Nephron (organoid): ENCODE measurements at regions not wholly inside any gene's neighbourhood (a gene's known extent, or its start where the extent isn't known, plus 50 kb on each side); places are given as distances from the start of the nearest gene placed in this dataset.

ENCODE experiments used
- H3K27ac Mint-ChIP-seq, 3 experiments: 2 replicates each; pipeline ENCODE4 v1.8.0; 2020; ENCODE audit warnings: mixed read lengths in 3 of 3, mild to moderate bottlenecking in 2 of 3, moderate library complexity in 1 of 3
- H3K27me3 Mint-ChIP-seq: 2 replicates; pipeline ENCODE4 v1.8.0; 2021; ENCODE audit warnings: low read depth, mild to moderate bottlenecking, moderate library complexity, mixed read lengths
- H3K36me3 Mint-ChIP-seq: 2 replicates; pipeline ENCODE4 v1.8.0; 2020; ENCODE audit warnings: low read depth, mixed read lengths
- H3K4me1 Mint-ChIP-seq: 2 replicates; pipeline ENCODE4 v1.8.0; 2020; ENCODE audit warnings: mixed read lengths
- H3K4me3 Mint-ChIP-seq, 3 experiments: 2 replicates each; pipeline ENCODE4 v1.8.0; 2020; ENCODE audit warnings: mild to moderate bottlenecking in 3 of 3, mixed read lengths in 3 of 3, moderate library complexity in 2 of 3
- H3K9me3 Mint-ChIP-seq: 2 replicates; pipeline ENCODE4 v1.8.0; 2020; ENCODE audit warnings: mixed read lengths
- CTCF ChIP-seq, 3 experiments: fragments of 200-600 bp; sonication (generic); IDR thresholded peaks; one replicate each; pipeline ENCODE4 v1.5.0; 2021; ENCODE audit warnings: antibody characterized with exemption in 3 of 3; ENCODE audit not compliant: unreplicated experiment in 3 of 3

DNA sequence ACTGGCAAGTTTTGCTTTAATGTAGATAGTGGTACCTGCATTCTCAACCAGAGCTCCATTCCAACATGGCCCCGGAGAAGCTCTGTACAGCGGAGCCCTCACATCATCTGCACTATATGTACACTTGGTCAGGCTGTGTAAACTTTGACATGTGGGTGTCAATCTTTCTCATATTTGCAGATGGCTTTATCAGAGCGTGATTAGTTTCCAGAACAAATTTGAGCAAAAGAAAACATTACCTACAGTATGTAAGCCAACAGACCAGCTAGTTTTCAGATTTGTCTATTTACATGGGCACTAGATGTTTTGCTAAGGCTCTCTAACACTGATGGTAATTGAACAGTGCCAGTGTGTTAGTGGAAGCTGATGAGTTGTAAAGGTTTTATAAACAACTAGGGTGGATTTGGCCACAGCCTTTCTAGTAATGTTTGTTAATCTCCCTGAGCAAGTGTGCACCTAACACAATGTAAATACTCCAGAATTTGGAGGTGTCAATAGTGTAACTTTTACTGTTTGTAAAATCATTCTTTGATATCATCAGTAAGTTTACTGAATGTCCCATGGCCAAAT lies 131.8 kb downstream of the FOXA2 start:
- Mint-ChIP-seq H3K4me3 (no peak overlapping the region), H3K4me1 (peaks cover 5% of the 10 kb centered on the region), H3K36me3 (no peaks in the 10 kb centered on the region), H3K27ac (no peak overlapping the region), H3K9me3 (no peaks in the 10 kb centered on the region), H3K27me3 (peaks cover 17% of the 10 kb centered on the region)
- no peak for TF ChIP-seq CTCF (IDR thresholded peaks at IDR 0.05; ENCODE audit: unreplicated experiment in 3 of 3)

DNA sequence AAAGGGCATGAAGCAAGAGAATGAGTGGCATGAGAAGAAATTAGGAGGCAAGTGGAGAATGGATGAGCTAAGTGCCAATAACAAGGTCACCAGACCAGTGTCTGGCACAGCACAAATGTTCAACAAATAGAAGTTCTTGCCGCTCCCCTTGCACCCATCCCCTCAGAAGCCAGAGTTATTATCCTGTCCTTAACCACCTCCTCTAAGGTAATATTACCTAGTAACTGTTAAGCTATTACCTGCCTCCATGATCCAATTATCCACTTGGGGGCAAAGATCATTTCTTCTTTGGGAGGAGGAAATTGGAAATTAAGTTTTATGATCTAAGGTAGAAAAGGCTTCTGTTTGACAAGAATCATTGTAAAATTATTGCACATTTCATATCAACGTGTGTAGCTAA lies 133.8 kb downstream of the FOXA2 start:
- Mint-ChIP-seq H3K27me3 (peaks cover 9% of the 10 kb centered on the region), H3K4me1 (peaks cover 5% of the 10 kb centered on the region), H3K27ac (no peak overlapping the region), H3K36me3 (no peaks in the 10 kb centered on the region), H3K9me3 (no peaks in the 10 kb centered on the region), H3K4me3 (no peak overlapping the region)
- TF ChIP-seq CTCF (IDR thresholded peaks at IDR 0.05; ENCODE audit: unreplicated experiment in 3 of 3) = no peak

DNA sequence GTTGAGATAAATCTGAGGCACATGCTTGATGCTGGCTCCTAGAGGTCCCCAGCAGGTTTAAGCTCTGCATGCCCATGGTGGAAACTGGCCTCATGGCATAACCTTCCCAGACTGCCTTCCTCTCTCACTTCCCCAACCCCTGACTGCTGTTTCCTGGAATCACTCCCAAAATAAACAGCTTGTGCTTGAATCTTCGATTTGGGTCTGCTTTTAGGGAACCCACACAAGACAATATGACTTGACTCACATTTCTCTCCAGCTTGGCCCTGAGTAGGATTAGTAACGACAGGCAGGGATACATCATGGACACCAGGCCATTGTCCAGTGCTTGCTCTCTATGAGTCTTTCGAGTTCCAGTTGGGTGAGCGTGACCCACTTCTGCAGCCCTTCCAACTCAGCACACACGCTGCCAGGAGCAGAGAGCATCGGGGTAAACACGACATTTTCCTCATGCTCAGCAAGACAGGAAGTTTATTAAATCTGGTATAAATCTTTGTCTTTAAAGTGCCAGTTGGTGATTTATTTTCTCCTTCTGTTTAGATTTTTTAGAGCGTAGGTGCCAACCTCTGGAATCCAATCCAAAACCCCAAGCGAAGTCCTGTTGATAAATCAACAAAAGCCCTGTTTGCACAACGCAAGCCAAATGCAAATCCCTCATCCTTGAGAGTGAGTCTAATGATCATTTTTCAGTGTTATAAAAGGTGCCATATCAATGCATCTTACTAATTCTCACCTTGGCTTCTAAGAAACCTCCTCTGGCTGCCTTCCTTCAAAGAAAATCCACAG lies 135.0 kb downstream of the FOXA2 start:
- no peak overlapping the region for H3K4me3 Mint-ChIP-seq
- no peak overlapping the region for H3K27ac Mint-ChIP-seq
- no peaks in the 10 kb centered on the region for H3K9me3 Mint-ChIP-seq
- H3K27me3 Mint-ChIP-seq = peaks cover 9% of the 10 kb centered on the region
- H3K36me3 Mint-ChIP-seq = no peaks in the 10 kb centered on the region
- peaks cover 5% of the 10 kb centered on the region for H3K4me1 Mint-ChIP-seq
- no peak for TF ChIP-seq CTCF (IDR thresholded peaks at IDR 0.05; ENCODE audit: unreplicated experiment in 3 of 3)

- Mint-ChIP-seq H3K27ac (no peak overlapping the region), H3K4me3 (no peak overlapping the region), H3K36me3 (no peaks in the 10 kb centered on the region), H3K27me3 (peaks cover 4% of the 10 kb centered on the region), H3K4me1 (peaks cover 5% of the 10 kb centered on the region), H3K9me3 (no peaks in the 10 kb centered on the region)
- TF ChIP-seq CTCF (IDR thresholded peaks at IDR 0.05; ENCODE audit: unreplicated experiment in 3 of 3) = no peak
Measured at GRCh38 chr20:22447447-22447778, 137.0 kb downstream of the FOXA2 start.

DNA sequence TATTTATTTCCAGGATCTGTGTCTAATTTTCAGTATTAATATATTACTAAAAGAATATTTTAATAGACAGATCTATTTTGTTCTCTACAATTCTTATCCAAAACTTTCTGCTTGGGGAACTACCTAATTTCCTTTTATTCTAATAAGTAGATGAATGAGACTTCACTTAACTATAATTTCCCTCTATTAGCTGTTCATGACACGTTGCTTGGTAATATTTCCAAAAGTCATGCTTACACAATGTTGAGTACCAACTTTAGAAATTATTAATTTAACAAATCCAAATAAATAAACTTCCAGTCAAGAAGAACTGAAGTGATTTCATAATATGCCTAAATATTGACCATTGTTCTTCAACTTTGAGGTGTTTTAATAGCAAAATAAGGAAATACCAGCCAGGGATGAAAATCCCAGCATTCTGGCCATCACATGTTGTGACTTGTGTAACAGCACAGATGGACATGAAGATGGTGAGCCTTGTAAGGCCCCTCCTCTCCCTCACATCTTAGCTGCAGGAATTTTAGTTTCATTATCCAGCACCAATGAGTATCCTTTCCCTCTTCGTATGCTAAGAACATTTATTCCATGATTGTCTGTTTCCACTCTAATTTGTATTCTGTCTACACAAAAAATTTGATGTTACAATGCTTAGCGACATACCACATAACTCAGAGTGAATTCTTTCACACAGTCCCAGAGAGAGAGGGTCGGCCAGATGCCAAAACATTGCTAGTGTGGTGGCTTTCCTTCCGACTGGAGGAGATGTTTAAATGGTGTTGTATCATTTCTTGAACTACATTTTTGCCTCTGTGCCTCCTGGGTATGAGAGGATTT lies 137.5 kb downstream of the FOXA2 start:
- TF ChIP-seq CTCF (IDR thresholded peaks at IDR 0.05; ENCODE audit: unreplicated experiment in 3 of 3) = no peak

More for the DNA sequence above, 137.5 kb downstream of the FOXA2 start:
- Mint-ChIP-seq H3K4me1 (peaks cover 5% of the 10 kb centered on the region), H3K36me3 (no peaks in the 10 kb centered on the region), H3K27ac (no peak overlapping the region), H3K4me3 (no peak overlapping the region), H3K27me3 (peaks cover 4% of the 10 kb centered on the region), H3K9me3 (no peaks in the 10 kb centered on the region)
